Upper lobe of left lung (tissue), 4 donors: ENCODE measurements at regions not wholly inside any gene's neighbourhood (a gene's known extent, or its start where the extent isn't known, plus 50 kb on each side); places are given as distances from the start of the nearest gene placed in this dataset.

Experiments
- POLR2A ChIP-seq, 4 donors: fragments of 450-650 bp; IDR thresholded peaks; one replicate each; pipeline ENCODE4 v1.5.1; 2016 to 2017; ENCODE audit warnings: antibody characterized with exemption in 4 of 4, mild to moderate bottlenecking in 2 of 4
- POLR2AphosphoS5 ChIP-seq, 2 donors: sonication (generic); formaldehyde crosslinking; IDR thresholded peaks; one replicate each; pipeline ENCODE4 v1.5.1; 2017; ENCODE audit warnings: antibody characterized with exemption in 2 of 2
- TF ChIP-seq, protein P1 (sequence below), 6 experiments: fragments of 450-650 bp in 4 of 6; fragments of 200-600 bp in 2 of 6; sonication (generic) in 2 of 6; IDR thresholded peaks; one replicate each; pipeline ENCODE4 v1.5.1; 2016 to 2019; ENCODE audit warnings: antibody characterized with exemption in 6 of 6

DNA sequence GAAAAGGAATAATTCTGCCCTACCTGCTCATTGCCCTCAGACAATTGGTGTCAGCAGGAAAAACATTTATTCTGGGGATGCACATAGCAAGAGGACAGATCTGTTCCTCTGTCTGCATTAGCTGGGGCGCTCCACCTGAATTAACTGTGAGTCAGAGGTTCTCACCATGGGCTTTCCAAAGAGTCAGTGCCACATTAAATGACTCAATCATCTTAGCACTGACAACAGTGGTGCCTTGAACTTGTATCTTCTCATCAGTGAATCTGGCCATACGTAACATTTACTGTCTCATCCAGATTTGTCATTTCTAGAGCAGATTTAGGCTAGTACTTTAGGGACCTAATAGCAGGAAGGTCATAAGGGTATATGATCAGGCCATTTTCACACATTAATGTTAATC lies 358.1 kb upstream of the CRIM1 start:
- TF ChIP-seq POLR2A (IDR thresholded peaks at IDR 0.05), result no peak
- TF ChIP-seq, protein P1, sequence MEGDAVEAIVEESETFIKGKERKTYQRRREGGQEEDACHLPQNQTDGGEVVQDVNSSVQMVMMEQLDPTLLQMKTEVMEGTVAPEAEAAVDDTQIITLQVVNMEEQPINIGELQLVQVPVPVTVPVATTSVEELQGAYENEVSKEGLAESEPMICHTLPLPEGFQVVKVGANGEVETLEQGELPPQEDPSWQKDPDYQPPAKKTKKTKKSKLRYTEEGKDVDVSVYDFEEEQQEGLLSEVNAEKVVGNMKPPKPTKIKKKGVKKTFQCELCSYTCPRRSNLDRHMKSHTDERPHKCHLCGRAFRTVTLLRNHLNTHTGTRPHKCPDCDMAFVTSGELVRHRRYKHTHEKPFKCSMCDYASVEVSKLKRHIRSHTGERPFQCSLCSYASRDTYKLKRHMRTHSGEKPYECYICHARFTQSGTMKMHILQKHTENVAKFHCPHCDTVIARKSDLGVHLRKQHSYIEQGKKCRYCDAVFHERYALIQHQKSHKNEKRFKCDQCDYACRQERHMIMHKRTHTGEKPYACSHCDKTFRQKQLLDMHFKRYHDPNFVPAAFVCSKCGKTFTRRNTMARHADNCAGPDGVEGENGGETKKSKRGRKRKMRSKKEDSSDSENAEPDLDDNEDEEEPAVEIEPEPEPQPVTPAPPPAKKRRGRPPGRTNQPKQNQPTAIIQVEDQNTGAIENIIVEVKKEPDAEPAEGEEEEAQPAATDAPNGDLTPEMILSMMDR (IDR thresholded peaks at IDR 0.05), result no peak
- TF ChIP-seq POLR2AphosphoS5 (IDR thresholded peaks at IDR 0.05), result no peak
